H9 (cell line): ENCODE measurements at regions not wholly inside any gene's neighbourhood (a gene's known extent, or its start where the extent isn't known, plus 50 kb on each side); places are given as distances from the start of the nearest gene placed in this dataset.

Source experiments
- DNase-seq: peaks from one replicate; pipeline ENCODE4 v3.0.0-alpha.2; 2017
- H2AFZ ChIP-seq: one replicate; pipeline ENCODE4 v1.6.1; 2013; ENCODE audit warnings: mild to moderate bottlenecking, low read length, control low read depth, moderate library complexity
- H2AK5ac ChIP-seq: 2 replicates; pipeline ENCODE4 v1.6.1; 2013; ENCODE audit warnings: low read length, control low read depth, mixed read lengths; ENCODE audit not compliant: insufficient read length
- H2BK120ac ChIP-seq: one replicate; pipeline ENCODE4 v1.6.1; 2013; ENCODE audit warnings: low read depth, mild to moderate bottlenecking, low read length, control low read depth, inconsistent platforms; ENCODE audit not compliant: poor library complexity, severe bottlenecking
- H2BK12ac ChIP-seq: 2 replicates; pipeline ENCODE4 v1.6.1; 2013; ENCODE audit warnings: low read length, control low read depth, mixed read lengths, low read depth; ENCODE audit not compliant: insufficient read length
- H2BK15ac ChIP-seq: 2 replicates; pipeline ENCODE4 v1.6.1; 2013; ENCODE audit warnings: low read depth, low read length, control low read depth
- H2BK20ac ChIP-seq: one replicate; pipeline ENCODE4 v1.6.1; 2013; ENCODE audit warnings: low read depth, mild to moderate bottlenecking, low read length, control low read depth, inconsistent platforms; ENCODE audit not compliant: poor library complexity, severe bottlenecking
- H2BK5ac ChIP-seq: 2 replicates; pipeline ENCODE4 v1.6.1; 2013; ENCODE audit warnings: low read length, control low read depth, mixed read lengths; ENCODE audit not compliant: insufficient read length
- H3K14ac ChIP-seq: 2 replicates; pipeline ENCODE4 v1.6.1; 2013; ENCODE audit warnings: low read length, control low read depth; ENCODE audit not compliant: insufficient read depth
- H3K18ac ChIP-seq: 2 replicates; pipeline ENCODE4 v1.6.1; 2013; ENCODE audit warnings: low read depth, mild to moderate bottlenecking, mixed read lengths, low read length, control low read depth; ENCODE audit not compliant: insufficient read length
- H3K23ac ChIP-seq: 2 replicates; pipeline ENCODE4 v1.6.1; 2013; ENCODE audit warnings: low read length, control low read depth, mixed read lengths, low read depth; ENCODE audit not compliant: insufficient read length
- H3K23me2 ChIP-seq: 2 replicates; pipeline ENCODE4 v1.6.1; 2013; ENCODE audit warnings: low read depth, mild to moderate bottlenecking, mixed read lengths, low read length, control low read depth; ENCODE audit not compliant: insufficient read length, poor library complexity, severe bottlenecking
- H3K27ac ChIP-seq: 2 replicates; pipeline ENCODE4 v1.5.1; 2013; ENCODE audit warnings: low read length, control low read depth, mixed read lengths, low read depth; ENCODE audit not compliant: insufficient read length
- H3K27me3 ChIP-seq: 2 replicates; pipeline ENCODE4 v1.6.1; 2013; ENCODE audit warnings: low read length, control low read depth, inconsistent platforms; ENCODE audit not compliant: insufficient read depth
- H3K4ac ChIP-seq: 2 replicates; pipeline ENCODE4 v1.6.1; 2013; ENCODE audit warnings: low read depth, mild to moderate bottlenecking, control low read depth, inconsistent platforms, low read length, moderate library complexity
- H3K4me1 ChIP-seq: 2 replicates; pipeline ENCODE4 v1.6.1; 2013; ENCODE audit warnings: low read length, control low read depth, inconsistent platforms; ENCODE audit not compliant: insufficient read depth
- H3K4me2 ChIP-seq: 2 replicates; pipeline ENCODE4 v1.6.1; 2013; ENCODE audit warnings: low read length, control low read depth, mixed read lengths; ENCODE audit not compliant: insufficient read length, insufficient read depth
- H3K56ac ChIP-seq: 2 replicates; pipeline ENCODE4 v1.6.1; 2013; ENCODE audit warnings: low read depth, mild to moderate bottlenecking, mixed read lengths, low read length, control low read depth; ENCODE audit not compliant: insufficient read length
- H3K79me1 ChIP-seq: 2 replicates; pipeline ENCODE4 v1.6.1; 2013; ENCODE audit warnings: low read depth, mild to moderate bottlenecking, moderate library complexity, low read length, control low read depth, inconsistent platforms; ENCODE audit not compliant: insufficient read depth, poor library complexity, severe bottlenecking
- H3K79me2 ChIP-seq: 2 replicates; pipeline ENCODE4 v1.6.1; 2013; ENCODE audit warnings: low read length, control low read depth, inconsistent platforms; ENCODE audit not compliant: insufficient read depth
- H3K9ac ChIP-seq: 2 replicates; pipeline ENCODE4 v1.6.1; 2013; ENCODE audit warnings: low read length, control low read depth, mixed read lengths; ENCODE audit not compliant: insufficient read length; ENCODE audit errors: extremely low read depth
- H3K9me3 ChIP-seq: one replicate; pipeline ENCODE4 v1.6.1; 2013; ENCODE audit warnings: low read depth, low read length, inconsistent platforms; ENCODE audit not compliant: control insufficient read depth
- H3T11ph ChIP-seq: one replicate; pipeline ENCODE4 v1.6.1; 2013; ENCODE audit warnings: mild to moderate bottlenecking, low read length, control low read depth, inconsistent platforms
- H4K20me1 ChIP-seq: one replicate; pipeline ENCODE4 v1.6.1; 2013; ENCODE audit not compliant: control insufficient read depth, insufficient read length, insufficient read depth
- H4K5ac ChIP-seq: 2 replicates; pipeline ENCODE4 v1.6.1; 2013; ENCODE audit warnings: low read depth, mild to moderate bottlenecking, mixed read lengths, low read length, control low read depth; ENCODE audit not compliant: insufficient read length
- H4K8ac ChIP-seq: replicated peaks from 2 replicates; pipeline ENCODE4 v1.6.1; 2013; ENCODE audit warnings: low read length, control low read depth, mixed read lengths, low read depth; ENCODE audit not compliant: insufficient read length
- H4K91ac ChIP-seq: 2 replicates; pipeline ENCODE4 v1.6.1; 2013; ENCODE audit warnings: low read depth, mild to moderate bottlenecking, moderate library complexity, mixed read lengths, low read length, control low read depth; ENCODE audit not compliant: insufficient read length
- H3K27ac Mint-ChIP-seq, 3 experiments: 2 replicates in 2 of 3; 3 replicates in 1 of 3; pipeline ENCODE4 v1.8.0; 2020 to 2021; ENCODE audit warnings: mixed read lengths in 3 of 3, mild to moderate bottlenecking in 1 of 3, moderate library complexity in 1 of 3
- H3K27me3 Mint-ChIP-seq: 2 replicates; pipeline ENCODE4 v1.8.0; 2021; ENCODE audit warnings: low read depth, mild to moderate bottlenecking, moderate library complexity, mixed read lengths
- H3K36me3 Mint-ChIP-seq, 3 experiments: 2 replicates in 2 of 3; 3 replicates in 1 of 3; pipeline ENCODE4 v1.8.0; 2020 to 2021; ENCODE audit warnings: low read depth in 3 of 3, mixed read lengths in 3 of 3; ENCODE audit not compliant: insufficient read depth in 1 of 3
- H3K4me1 Mint-ChIP-seq, 2 experiments: 2 replicates each; pipeline ENCODE4 v1.8.0; 2020; ENCODE audit warnings: mixed read lengths in 2 of 2
- H3K4me3 Mint-ChIP-seq, 2 experiments: 2 replicates in 1 of 2; 3 replicates in 1 of 2; pipeline ENCODE4 v1.8.0; 2020 to 2021; ENCODE audit warnings: mild to moderate bottlenecking in 2 of 2, mixed read lengths in 2 of 2, moderate library complexity in 1 of 2
- H3K9me3 Mint-ChIP-seq, 2 experiments: 2 replicates in 1 of 2; 3 replicates in 1 of 2; pipeline ENCODE4 v1.8.0; 2020; ENCODE audit warnings: mild to moderate bottlenecking in 2 of 2, mixed read lengths in 2 of 2, moderate library complexity in 1 of 2
- CTCF ChIP-seq: fragments of 200-600 bp; sonication (generic); conservative IDR thresholded peaks from 3 replicates; pipeline ENCODE4 v1.8.0; 2021; ENCODE audit warnings: antibody characterized with exemption, mild to moderate bottlenecking
- WGBS: extraction: QIAGEN DNeasy Blood & Tissue Kit; methylation state at CpG from one replicate; pipeline ENCODE4 v1.1.7; 2013; ENCODE audit warnings: missing lambda C conversion rate, low lambda C conversion rate, mixed read lengths; ENCODE audit not compliant: insufficient read length; ENCODE audit errors: extremely low coverage; 5-methylcytosine and 5-hydroxymethylcytosine counted together

GRCh38 chr2:34736482-34736881 lies 1137.4 kb upstream of the FAM98A start:
- Histone ChIP-seq H2BK12ac (no peak overlapping the region), H3K27ac (no peak overlapping the region), H2AK5ac (no peak overlapping the region), H4K91ac (no peak overlapping the region), H3K9me3 (no peaks in the 10 kb centered on the region), H3K23ac (no peak overlapping the region), H3K4me2 (no peak overlapping the region), H2BK5ac (no peak overlapping the region), H3K79me2 (no peaks in the 10 kb centered on the region), H3K18ac (no peak overlapping the region), H3K14ac (no peak overlapping the region), H3K27me3 (no peaks in the 10 kb centered on the region), H2BK120ac (no peak overlapping the region), H2BK15ac (no peak overlapping the region), H4K5ac (no peak overlapping the region), H4K8ac (no peak overlapping the region), H2AFZ (no peak overlapping the region), H3T11ph (no peak overlapping the region), H3K9ac (no peak overlapping the region), H3K23me2 (no peaks in the 10 kb centered on the region), H4K20me1 (no peaks in the 10 kb centered on the region), H3K79me1 (no peaks in the 10 kb centered on the region), H3K4me1 (no peaks in the 10 kb centered on the region; the same call in 1 of the 2 replicates), H3K56ac (no peak overlapping the region), H2BK20ac (no peak overlapping the region), H3K4ac (no peak overlapping the region)
- no peak for TF ChIP-seq CTCF
- Mint-ChIP-seq H3K4me1 (peaks cover 36 to 39% of the 10 kb centered on the region in 2 experiments), H3K9me3 (peaks cover 0 to 4% of the 10 kb centered on the region in 2 experiments; a peak in 2 of 5 replicates), H3K36me3 (peaks cover 10 to 22% (median 11%) of the 10 kb centered on the region in 3 experiments; a peak in 4 of 7 replicates), H3K27ac (no peak overlapping the region), H3K27me3 (no peaks in the 10 kb centered on the region), H3K4me3 (no peak overlapping the region)
- no CpG with 5 or more reads among the region's 2 CpGs for WGBS
- DNase-seq, result no peak
